ENCODE measurements at regions not wholly inside any gene's neighbourhood (a gene's known extent, or its start where the extent isn't known, plus 50 kb on each side); places are given as distances from the start of the nearest gene placed in this dataset.

DNA sequence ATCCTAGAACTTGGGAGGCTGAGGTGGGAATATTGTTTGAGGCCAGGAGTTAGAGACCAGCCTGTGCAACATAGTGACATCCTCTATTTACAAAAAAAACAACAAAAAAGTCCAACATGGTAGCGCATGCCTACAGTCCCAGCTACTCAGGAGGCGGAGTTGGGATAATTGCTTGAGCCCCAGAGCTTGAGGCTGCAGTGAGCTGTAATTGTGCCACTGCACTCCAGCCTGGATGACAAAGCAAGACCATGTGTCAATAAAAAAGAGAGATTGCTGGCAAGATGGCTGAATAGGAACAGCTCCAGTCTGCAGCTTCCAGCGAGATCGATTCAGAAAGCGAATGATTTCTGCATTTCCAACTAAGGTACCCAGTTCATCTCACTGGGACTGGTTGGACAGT is 54.8 kb upstream of the FBXL17 start:
- Histone ChIP-seq H3K9me1 (replicated peaks; ENCODE audit: control insufficient read depth, extremely low read depth, insufficient read depth, low read length) (no peaks in the 10 kb centered on the region), H2AFZ (ENCODE audit: low read depth, low read length) (no peak overlapping the region), H3K27me3 (ENCODE audit: control insufficient read depth in 2 of 2, insufficient read depth in 2 of 2, low read length in 2 of 2) (no peaks in the 10 kb centered on the region), H3K9me3 (replicated peaks; ENCODE audit: control insufficient read depth, insufficient read depth, low read length) (no peaks in the 10 kb centered on the region), H3K4me3 (replicated peaks in 1 of 3; ENCODE audit: insufficient read depth in 1 of 3, low read depth in 1 of 3, low read length in 3 of 3) (no peak overlapping the region), H3K36me3 (ENCODE audit: control insufficient read depth in 2 of 2, extremely low read depth in 1 of 2, insufficient read depth in 2 of 2, low read length in 2 of 2) (no peaks in the 10 kb centered on the region), H3K27ac (ENCODE audit: insufficient read depth, low read depth, low read length) (no peak overlapping the region), H3K9ac (replicated peaks; ENCODE audit: extremely low read depth, insufficient read depth, low read length) (no peak overlapping the region), H3K4me1 (ENCODE audit: control insufficient read depth, extremely low read depth, insufficient read depth, low read length) (no peaks in the 10 kb centered on the region), H3K79me2 (ENCODE audit: control insufficient read depth, insufficient read depth, low read length) (no peaks in the 10 kb centered on the region), H3K4me2 (ENCODE audit: insufficient read depth, low read length) (no peak overlapping the region), H4K20me1 (replicated peaks; ENCODE audit: control insufficient read depth, extremely low read depth, insufficient read depth, low read length) (no peaks in the 10 kb centered on the region)
- ChIA-PET POLR2A (no interaction called here), CTCF (no interaction called here)
- DNase-seq (ENCODE audit: low read depth, low spot score) (no peak), FAIRE-seq (no peak)
- TF ChIP-seq POLR2A (IDR thresholded peaks at IDR 0.05; ENCODE audit: low read depth, low read length) (no peak), FOS (IDR thresholded peaks at IDR 0.05; ENCODE audit: borderline replicate concordance, insufficient read depth, low read length) (no peak)
- dilution Hi-C loops (cut with MboI; ENCODE audit: extremely low pct_ligation_motif_present, low sequenced_read_pairs) (no loop called here), intact Hi-C loops (cut with micrococcal nuclease) (no loop called here)
- BruUV-seq (replicated peaks), result no TSS peak

GRCh38 chr5:108433600-108433999 is 51.7 kb upstream of the FBXL17 start:
- Histone ChIP-seq H3K36me3 (ENCODE audit: control insufficient read depth in 2 of 2, extremely low read depth in 1 of 2, insufficient read depth in 2 of 2, low read length in 2 of 2) (no peaks in the 10 kb centered on the region), H3K27me3 (ENCODE audit: control insufficient read depth in 2 of 2, insufficient read depth in 2 of 2, low read length in 2 of 2) (no peaks in the 10 kb centered on the region), H2AFZ (ENCODE audit: low read depth, low read length) (no peak overlapping the region), H3K9me1 (replicated peaks; ENCODE audit: control insufficient read depth, extremely low read depth, insufficient read depth, low read length) (no peaks in the 10 kb centered on the region), H3K79me2 (ENCODE audit: control insufficient read depth, insufficient read depth, low read length) (no peaks in the 10 kb centered on the region), H3K4me3 (replicated peaks in 1 of 3; ENCODE audit: insufficient read depth in 1 of 3, low read depth in 1 of 3, low read length in 3 of 3) (no peak overlapping the region), H3K4me1 (ENCODE audit: control insufficient read depth, extremely low read depth, insufficient read depth, low read length) (no peaks in the 10 kb centered on the region), H3K9ac (replicated peaks; ENCODE audit: extremely low read depth, insufficient read depth, low read length) (no peak overlapping the region), H4K20me1 (replicated peaks; ENCODE audit: control insufficient read depth, extremely low read depth, insufficient read depth, low read length) (no peaks in the 10 kb centered on the region), H3K27ac (ENCODE audit: insufficient read depth, low read depth, low read length) (no peak overlapping the region), H3K9me3 (replicated peaks; ENCODE audit: control insufficient read depth, insufficient read depth, low read length) (no peaks in the 10 kb centered on the region), H3K4me2 (ENCODE audit: insufficient read depth, low read length) (no peak overlapping the region)
- FAIRE-seq (no peak), DNase-seq (ENCODE audit: low read depth, low spot score) (no peak)
- ChIA-PET CTCF (no interaction called here), POLR2A (no interaction called here)
- TF ChIP-seq POLR2A (IDR thresholded peaks at IDR 0.05; ENCODE audit: low read depth, low read length) (no peak), POLR2AphosphoS5 (IDR thresholded peaks at IDR 0.05; ENCODE audit: insufficient read depth, low read depth, low read length) (no peak), JUN (IDR thresholded peaks at IDR 0.05; ENCODE audit: borderline replicate concordance, insufficient read depth, insufficient read length, low read depth) (no peak), EZH2 (IDR thresholded peaks at IDR 0.05; ENCODE audit: borderline replicate concordance, low read depth, low read length, severe bottlenecking) (no peak), FOS (IDR thresholded peaks at IDR 0.05; ENCODE audit: borderline replicate concordance, insufficient read depth, low read length) (no peak), GATA2 (IDR thresholded peaks at IDR 0.05; ENCODE audit: insufficient read depth, insufficient read length, low read depth, low read length) (no peak), MAX (IDR thresholded peaks at IDR 0.05; ENCODE audit: insufficient read depth, insufficient read length) (no peak), MYC (IDR thresholded peaks at IDR 0.05; ENCODE audit: low read depth, low read length) (no peak), CTCF (IDR thresholded peaks at IDR 0.05; ENCODE audit: extremely low read depth in 1 of 2, insufficient read depth in 1 of 2, low read depth in 1 of 2, low read length in 2 of 2) (no peak)
- intact Hi-C loops (cut with micrococcal nuclease), result no loop called here
- BruUV-seq (replicated peaks), result no TSS peak
- dilution Hi-C loops (cut with MboI; ENCODE audit: extremely low pct_ligation_motif_present, low sequenced_read_pairs), result no loop called here

Data from endothelial cell of umbilical vein (primary cell).